Activated CD8-positive, alpha-beta memory T cell treated with anti-CD3 and anti-CD28 coated beads for 36 hours (primary cell): ENCODE measurements at regions not wholly inside any gene's neighbourhood (a gene's known extent, or its start where the extent isn't known, plus 50 kb on each side); places are given as distances from the start of the nearest gene placed in this dataset.
"Not testable (repeated sequence)": the region's sequence is repeated elsewhere in the genome, so short reads cannot be mapped to it uniquely, and the experiment has no call there.

Experiments
- CTCF ChIA-PET: fragments of 350-600 bp; sonication (Branson Sonifier 250); formaldehyde crosslinking; loops from one replicate; lab custom pipeline; 2021; ENCODE audit warnings: antibody characterized with exemption; lab: Charles Lee
- POLR2A ChIA-PET: fragments of 350-600 bp; sonication (Branson Sonifier 250); formaldehyde crosslinking; loops from one replicate; lab custom pipeline; 2021; ENCODE audit warnings: antibody characterized with exemption; lab: Charles Lee

DNA sequence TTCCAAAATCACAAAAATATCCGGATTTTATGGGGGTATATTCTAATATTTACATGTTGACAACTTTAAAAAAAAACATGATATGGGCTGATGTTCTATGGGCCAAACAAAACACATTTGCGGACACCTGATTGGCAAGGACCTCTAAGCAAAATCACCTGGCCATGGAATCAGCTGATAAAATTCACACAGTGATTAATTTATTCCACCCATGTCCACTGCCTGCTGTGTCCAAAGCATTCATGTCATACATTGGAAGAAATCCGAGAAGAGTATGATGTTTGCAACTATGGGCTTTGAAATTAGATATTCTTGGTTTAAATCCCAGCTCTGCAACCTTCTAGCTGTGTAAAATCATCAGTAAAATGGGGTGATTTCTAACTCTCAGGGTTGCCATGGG lies 538.7 kb downstream of the HAPSTR1 start:
- POLR2A ChIA-PET, result no interaction called here
- CTCF ChIA-PET, result no interaction called here

DNA sequence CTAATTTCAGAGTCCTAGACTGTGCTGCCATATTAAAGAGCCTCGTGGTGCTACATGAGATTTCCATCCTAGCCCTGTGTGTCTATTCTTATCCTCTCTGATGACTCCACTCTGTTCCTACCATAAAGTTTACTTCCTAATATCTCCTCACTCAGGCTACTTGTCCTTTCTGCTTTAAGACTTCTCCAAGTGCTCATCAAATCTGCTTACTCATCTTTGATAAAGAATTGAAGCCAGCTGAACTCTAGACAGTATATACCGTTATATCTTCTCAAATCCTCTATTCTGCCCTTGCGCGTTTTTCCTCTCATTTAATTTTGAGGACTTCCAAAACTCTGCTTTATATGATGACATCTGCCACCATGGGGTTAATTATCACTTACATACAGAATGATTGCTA lies 539.5 kb downstream of the HAPSTR1 start:
- POLR2A ChIA-PET, result no interaction called here
- CTCF ChIA-PET, result no interaction called here

DNA sequence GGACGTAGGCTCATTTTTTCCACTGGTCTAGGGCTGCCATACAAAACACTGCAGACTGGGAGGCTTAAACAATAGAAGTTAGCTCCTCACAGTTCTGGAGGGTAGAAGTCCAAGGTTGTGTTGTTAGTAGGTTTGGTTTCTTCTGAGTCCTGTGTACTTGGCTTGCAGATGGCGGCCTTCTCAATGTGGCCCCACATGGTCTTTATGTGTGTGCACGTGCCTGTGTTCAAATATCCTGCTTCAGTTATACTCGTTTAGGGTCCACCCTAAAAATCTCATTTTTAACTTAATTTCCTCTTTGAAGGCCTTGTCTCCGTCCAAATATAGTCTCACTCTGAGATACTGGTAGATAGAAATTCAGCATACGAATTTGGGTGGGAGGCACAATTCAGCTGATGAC lies 542.4 kb downstream of the HAPSTR1 start:
- CTCF ChIA-PET, result interaction anchor here (0.8 kb wide), 1 partner anchor 11 kb away, joined by 3 read pairs; no protein-coding TSS in a partner anchor
- POLR2A ChIA-PET, result no interaction called here

DNA sequence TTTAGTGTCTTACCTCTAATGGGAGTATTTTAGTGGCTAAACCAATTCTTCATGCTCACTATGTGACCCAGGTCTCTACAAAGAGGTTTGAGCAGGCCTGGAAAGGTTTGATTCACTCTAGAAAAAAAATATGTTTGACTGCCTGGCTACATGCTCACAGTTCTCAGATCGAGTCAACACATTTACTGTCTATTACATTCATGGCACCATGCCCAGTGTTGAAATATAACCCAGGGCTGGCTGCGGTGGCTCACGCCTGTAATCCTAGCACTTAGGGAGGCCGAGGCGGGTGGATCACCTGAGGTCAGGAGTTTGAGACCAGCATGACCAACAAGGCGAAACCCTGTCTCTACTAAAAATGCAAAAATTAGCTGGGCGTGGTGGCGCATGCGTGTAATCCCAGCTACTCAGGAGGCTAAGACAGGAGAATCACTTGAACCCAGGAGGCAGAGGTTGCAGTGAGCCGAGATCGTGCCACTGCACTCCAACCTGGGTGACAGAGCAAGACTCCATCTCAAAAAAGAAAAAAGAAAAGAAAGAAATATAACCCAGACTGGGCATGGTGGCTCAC lies 543.8 kb downstream of the HAPSTR1 start:
- CTCF ChIA-PET, POLR2A ChIA-PET: not testable (repeated sequence)

DNA sequence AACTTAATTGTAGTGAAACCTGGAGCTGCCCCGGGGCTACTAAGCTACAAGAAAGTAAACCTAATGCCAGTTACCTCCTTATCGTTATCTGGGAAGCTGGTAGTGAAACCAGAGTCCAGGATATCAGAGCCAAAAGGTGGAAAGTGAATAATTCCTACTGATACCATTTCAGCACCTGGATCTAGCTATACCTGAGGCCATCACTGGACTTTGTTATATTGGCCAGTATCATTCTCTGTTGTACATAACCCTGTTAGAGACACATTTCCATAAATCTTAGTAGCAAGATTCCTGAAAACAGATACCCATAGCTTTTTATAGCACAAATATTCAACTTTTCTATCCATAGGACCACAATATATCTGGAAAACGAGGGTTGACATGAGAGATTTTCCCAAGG lies 538.0 kb downstream of the GRIN2A start:
- CTCF ChIA-PET, result no interaction called here
- POLR2A ChIA-PET, result no interaction called here

DNA sequence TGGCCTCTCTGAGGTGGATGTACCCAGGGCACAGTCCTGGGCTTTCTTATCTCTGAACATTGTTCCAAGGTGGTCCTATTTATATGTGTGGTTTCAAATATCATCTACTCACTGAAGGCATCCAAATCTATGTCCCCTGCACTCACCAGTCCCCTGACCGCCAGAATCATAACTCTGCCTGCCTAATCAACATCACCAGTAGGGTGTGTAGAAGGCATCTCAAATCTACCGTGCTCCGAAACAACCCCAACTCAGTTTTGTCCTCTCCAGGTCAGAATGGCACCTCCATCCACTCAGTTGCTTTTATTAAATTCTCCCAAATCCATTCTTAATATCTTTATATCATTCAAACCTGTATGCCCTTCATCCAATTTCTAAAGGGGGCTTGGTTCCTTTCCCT lies 536.3 kb downstream of the GRIN2A start:
- CTCF ChIA-PET, result no interaction called here

DNA sequence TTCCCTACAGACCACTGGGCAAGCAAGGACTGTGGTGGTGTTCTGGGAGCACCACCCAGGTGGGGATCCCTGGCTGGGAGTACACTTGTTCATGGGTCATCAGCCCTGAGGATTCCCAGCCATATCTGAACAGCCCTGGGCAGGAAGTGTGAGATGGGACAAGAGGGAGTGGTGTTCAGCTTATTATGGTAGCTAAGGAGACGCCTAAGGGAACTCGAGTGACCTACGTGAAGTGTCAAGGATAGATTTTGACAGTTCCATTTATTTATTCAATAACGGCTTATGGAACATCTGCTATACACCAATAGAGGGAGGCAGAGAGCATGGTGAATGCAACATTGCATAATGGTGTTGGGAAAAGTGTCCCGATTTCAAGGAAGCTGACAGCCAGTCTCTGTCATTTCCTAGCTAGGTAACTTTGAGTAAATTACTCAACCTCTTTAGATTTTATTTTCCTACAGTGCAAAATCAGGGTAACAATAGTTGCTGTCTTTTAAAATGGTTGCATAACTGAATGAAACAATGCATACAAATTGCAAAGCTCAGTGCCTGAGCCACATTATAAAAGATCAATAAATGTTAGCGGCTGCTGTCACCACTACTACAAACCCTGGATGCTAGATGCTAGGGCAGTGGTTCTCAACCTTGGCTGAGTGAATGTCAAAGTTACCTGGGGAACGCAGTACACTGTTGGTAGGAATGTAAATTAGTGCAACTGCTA lies 534.1 kb downstream of the GRIN2A start:
- ChIA-PET POLR2A (no interaction called here), CTCF (no interaction called here)

More for the DNA sequence above, 536.3 kb downstream of the GRIN2A start:
- POLR2A ChIA-PET, result no interaction called here

DNA sequence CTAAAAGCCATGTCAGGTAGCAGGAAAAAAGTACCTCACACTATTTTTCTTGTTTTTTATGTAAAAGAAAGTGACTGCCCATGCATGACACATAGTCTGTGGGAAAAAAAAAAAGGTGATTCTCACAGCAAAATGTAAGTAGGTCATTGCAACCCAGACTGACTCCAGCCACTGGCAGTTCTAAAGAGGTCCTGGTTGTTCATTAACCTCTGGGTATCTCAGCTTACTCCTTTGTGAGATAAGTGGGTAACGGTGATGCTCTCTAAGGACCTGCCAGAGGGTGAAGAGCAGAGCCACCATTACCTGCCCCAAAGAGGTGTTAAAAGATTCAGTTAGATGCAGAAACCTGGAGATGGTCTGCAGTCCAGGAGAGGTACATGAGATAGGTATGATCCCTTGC lies 531.9 kb downstream of the GRIN2A start:
- ChIA-PET CTCF (no interaction called here), POLR2A (no interaction called here)

DNA sequence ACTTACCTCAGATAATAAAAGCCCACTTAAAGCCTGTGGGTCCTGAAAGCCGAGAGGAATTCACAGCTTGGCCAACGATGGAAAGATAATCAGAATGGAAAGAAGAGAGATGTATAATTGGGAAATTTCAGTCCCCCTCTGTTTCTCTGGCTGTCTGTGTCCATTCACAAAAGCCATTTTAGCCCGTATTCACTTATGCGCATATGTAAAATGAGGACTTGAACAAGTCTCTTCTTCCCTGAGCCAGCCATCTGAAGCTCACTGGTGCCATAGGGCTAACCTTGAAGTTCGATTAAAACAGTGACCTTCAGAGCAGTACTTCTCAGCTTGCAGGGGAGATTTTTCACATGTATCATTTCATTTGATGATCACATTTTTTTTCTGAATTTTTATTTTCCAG lies 527.2 kb downstream of the GRIN2A start:
- POLR2A ChIA-PET, result no interaction called here

DNA sequence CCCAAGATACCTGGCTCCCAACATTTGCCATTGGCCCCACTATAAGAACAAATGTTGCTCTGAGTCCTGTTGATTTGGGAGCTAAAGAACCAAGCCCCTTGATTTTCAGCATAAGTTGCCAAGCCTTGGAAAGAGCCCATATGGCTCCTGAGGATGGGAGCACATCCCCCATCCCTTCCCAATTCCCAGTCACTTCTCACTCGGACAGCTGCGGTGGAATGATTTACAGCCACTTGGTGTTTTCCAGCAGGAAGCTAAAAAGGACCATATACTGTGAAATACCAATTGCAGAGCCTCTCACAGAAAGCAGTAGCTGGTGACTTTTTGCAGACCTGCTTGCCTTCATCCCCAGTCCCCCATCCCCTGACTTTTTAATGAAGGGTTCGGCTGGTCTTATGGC lies 524.6 kb downstream of the GRIN2A start:
- CTCF ChIA-PET, result no interaction called here
- POLR2A ChIA-PET, result no interaction called here

More for the DNA sequence above, 527.2 kb downstream of the GRIN2A start:
- CTCF ChIA-PET, result no interaction called here

DNA sequence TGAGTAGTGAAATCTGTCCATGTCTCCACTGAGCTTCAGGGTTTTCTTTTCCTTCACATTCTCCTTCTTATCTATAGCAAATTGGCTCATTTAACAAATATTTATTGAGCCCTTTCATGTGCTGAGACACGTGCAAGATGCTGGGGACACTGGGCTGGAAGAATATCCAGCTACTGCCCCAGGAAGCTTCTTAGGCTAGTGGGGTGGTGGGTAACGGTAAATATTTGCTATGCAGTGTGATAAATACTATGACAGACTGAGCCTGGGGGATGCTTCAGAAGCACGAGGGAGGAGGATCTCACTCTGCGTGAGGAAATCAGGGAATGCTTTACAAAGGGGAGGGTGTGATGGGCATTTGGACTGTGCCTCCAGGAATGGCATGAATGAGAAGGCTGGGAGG lies 524.1 kb downstream of the GRIN2A start:
- ChIA-PET CTCF (no interaction called here), POLR2A (no interaction called here)

DNA sequence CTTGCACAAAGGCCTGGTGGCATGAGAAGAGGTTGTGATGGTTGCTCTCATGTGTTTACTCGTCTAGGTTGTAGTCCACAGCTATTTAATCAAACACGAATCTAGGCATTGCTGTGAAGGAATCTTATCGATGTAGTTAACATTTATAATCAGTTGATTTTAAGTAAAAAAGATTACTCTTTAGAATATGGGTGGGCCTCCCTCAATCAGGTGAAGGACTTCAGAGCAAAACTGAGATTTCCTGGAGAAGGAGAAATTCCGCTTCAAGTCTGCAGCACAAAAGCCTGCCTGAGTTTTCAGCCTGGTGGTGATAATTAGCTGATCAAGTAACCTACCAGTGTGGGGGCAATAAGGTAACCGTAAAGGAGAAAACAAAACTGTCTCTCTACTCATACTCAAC lies 523.6 kb downstream of the GRIN2A start:
- ChIA-PET CTCF (no interaction called here), POLR2A (no interaction called here)

DNA sequence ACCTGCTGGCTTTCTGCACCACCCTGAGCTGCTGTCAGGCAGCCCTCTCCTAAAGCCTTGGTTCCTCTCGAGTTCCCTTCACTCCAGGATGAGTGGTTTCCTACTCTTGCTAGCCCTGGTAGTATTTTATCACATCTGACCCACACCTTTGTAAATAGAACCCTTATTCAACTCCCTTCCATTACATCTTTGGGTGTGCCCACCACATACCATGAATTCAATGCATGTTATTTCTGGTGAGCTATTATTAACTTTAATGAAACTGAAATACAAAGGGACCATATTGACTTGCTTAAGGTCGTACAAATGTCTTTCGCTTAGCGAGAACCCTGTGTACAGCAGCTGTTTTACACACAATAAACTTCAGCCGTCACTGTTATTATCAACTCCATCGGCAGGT lies 521.3 kb downstream of the GRIN2A start:
- ChIA-PET POLR2A (no interaction called here), CTCF (no interaction called here)

DNA sequence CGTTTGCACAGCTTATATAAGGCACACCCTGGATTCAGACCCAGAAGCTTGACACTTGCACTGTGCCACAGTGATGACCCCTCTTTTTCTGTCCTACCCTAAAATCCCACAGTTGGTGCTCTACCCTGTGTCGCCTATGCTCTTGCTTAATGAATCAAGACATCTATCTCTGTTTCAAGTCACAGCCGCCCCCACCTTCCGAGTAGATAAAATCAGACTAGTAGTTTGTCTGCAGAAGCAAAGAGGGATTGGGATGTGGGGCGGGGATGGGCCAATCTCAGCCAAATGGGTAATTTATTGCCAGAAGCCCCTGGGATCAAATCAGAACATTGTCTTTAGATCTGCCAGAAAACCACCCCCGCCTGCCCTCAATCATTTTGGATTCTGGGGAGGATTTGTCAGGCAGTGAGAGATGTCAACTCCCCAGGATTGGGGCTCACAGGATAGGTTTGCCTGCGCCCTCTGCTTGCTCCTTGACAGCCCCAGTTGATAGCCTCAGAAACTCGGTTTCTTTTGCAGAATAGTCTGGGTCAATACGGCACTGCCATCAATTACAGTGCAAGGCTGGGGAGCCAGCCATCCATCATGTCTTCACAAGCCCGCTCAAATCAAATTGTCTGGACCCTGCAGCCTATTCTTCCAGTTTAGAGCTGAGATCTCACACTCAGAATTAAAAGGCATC lies 520.8 kb downstream of the GRIN2A start:
- ChIA-PET POLR2A (no interaction called here), CTCF (no interaction called here)

DNA sequence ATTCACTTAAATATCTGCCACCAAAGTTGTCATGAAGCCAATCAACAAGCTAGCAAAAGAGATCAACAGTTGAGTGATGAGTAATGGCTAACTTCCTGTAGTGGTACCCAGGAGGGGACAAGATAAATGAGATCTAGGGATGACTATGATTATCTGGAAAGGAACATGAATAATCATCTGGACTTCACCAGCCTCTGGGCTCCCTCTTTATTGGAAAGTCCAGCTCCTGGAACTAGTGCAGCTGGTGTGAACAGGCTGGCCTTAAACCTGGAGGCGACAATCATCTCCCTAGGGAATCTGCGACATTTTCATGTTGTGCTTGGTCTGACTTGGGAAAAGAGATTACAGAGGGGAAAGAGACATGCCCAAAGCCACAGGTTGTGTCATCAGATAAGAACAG lies 518.6 kb downstream of the GRIN2A start:
- ChIA-PET CTCF (no interaction called here), POLR2A (no interaction called here)

DNA sequence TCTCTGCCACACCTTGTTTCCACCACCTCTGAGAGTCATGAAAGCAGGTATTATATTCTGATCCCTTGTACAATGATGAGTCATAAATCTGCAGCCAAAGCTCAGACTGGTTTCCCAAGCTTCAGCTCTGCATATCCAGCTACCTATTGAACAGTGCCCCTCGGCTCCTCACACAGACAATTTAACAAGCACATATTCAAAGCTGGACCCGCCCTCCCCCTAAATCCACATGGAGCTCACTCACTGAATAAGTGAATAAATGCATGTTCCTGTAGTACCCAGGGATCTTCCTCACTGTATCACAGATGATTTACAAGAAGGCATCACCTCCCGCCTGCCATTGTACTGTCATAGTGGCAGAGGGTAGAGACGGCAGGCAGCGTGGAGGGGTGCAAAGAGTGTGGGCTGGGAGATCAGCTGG lies 516.4 kb downstream of the GRIN2A start:
- ChIA-PET CTCF (no interaction called here), POLR2A (no interaction called here)

DNA sequence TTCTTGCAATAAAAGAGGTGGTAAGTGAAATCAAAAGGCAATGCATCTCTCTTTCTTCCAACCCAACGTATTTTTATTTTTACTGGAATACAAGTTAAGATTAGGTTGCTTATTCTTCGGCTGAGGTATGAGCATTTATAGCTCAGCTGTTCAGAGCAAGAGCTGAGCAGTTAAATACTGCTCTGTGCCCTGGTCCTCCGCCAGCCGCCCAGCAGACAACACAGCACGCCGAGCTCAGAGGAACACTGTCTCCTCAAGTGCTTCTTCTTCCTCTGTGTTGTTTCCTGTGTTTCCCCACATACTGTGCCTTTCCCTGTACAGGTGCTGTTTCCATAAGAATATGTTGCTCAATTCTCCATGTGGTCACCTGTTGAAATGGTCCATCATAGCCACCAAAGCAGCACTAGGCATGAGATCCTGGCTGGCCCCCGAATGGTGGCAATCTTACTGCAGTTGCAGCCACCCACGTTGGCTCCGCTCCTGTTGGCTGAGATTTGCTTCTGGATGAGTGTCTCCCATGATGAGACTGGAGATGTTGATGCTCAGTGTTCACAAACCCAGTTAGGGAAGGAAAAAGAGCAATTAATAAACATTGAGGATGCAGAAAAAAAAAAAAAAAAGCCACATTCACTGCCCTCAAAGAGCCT lies 515.3 kb downstream of the GRIN2A start:
- CTCF ChIA-PET, result no interaction called here
- POLR2A ChIA-PET, result no interaction called here

DNA sequence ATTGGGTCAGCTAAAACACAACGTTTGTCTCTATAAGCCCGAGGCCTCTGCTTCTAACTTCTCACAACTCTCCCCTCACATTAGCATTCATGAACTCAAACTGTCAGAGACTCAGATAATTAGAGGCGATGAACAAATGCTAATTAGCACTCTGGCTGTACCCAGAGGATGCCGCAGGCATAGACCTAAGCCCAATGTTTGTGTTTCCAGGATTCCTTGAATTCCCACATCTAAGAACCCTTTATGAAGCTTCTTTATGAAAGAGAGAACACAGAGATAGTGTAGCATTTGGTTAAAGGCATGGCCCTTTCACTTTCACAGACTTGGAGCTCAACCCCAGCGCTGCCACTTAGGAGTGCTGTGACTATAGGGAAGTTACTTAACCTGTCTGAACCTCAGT lies 512.2 kb downstream of the GRIN2A start:
- POLR2A ChIA-PET, result no interaction called here
- CTCF ChIA-PET, result no interaction called here

DNA sequence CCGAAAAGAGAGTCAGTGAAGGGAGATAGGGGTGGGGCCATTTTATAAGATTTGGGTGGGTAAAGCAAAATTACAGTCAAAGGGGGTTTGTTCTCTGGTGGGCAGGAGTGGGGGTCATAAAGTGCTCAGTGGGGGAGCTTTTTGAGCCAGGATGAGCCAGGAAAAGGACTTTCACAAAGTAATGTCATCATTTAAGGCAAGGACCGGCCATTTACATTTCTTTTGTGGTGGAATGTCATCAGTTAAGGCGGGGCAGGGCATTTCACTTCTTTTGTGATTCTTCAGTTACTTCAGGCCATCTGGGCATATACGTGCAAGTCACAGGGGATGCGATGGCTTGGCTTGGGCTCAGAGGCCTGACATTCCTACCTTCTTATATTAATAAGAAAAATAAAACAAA lies 511.6 kb downstream of the GRIN2A start:
- CTCF ChIA-PET, POLR2A ChIA-PET: not testable (repeated sequence)

DNA sequence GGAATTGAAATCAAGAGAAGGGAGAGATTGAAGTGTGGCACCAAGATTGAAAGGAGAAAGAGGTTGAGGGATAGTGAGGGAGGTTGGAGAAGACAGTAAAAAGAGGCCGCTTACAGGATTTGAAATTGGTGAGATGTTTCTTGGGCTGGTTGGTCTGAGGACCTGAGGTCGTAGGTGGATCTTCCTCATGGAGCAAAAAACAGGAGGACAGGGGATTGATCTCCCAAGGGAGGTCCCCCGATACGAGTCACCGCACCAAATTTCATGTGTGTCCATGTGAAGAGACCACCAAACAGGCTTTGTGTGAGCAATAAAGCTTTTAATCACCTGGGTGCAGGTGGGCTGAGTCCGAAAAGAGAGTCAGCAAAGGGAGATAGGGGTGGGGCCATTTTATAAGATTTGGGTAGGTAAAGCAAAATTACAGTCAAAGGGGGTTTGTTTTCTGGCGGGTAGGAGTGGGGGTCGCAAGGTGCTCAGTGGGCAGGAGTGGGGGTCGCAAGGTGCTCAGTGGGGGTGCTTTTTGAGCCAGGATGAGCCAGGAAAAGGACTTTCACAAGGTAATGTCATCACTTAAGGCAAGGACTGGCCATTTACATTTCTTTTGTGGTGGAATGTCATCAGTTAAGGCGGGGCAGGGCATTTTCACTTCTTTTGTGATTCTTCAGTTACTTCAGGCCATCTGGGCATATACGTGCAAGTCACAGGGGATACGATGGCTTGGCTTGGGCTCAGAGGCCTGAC lies 505.5 kb downstream of the GRIN2A start:
- POLR2A ChIA-PET, CTCF ChIA-PET: not testable (repeated sequence)
